GM13977 (cell line): ENCODE measurements at regions not wholly inside any gene's neighbourhood (a gene's known extent, or its start where the extent isn't known, plus 50 kb on each side); places are given as distances from the start of the nearest gene placed in this dataset.

ENCODE experiments used
- DNase-seq: peaks from one replicate; pipeline ENCODE4 v3.0.0; 2012; ENCODE audit warnings: low spot score
- in situ Hi-C: fragments of 300-500 bp; cut with MboI; formaldehyde crosslinking; loops from one replicate; pipeline ENCODE4 v1.12.0; 2022; ENCODE audit warnings: low sequenced_read_pairs, low pct_unique_long_range_greater_than_20kb, mixed read lengths, inconsistent platforms; ENCODE audit not compliant: unreplicated experiment
- TF ChIP-seq, protein P1 (sequence below): IDR thresholded peaks from 2 replicates; pipeline ENCODE4 v1.5.1; 2012; ENCODE audit warnings: mild to moderate bottlenecking, control low read depth; ENCODE audit not compliant: insufficient read depth; ENCODE audit errors: extremely low read depth, missing control alignments

DNA sequence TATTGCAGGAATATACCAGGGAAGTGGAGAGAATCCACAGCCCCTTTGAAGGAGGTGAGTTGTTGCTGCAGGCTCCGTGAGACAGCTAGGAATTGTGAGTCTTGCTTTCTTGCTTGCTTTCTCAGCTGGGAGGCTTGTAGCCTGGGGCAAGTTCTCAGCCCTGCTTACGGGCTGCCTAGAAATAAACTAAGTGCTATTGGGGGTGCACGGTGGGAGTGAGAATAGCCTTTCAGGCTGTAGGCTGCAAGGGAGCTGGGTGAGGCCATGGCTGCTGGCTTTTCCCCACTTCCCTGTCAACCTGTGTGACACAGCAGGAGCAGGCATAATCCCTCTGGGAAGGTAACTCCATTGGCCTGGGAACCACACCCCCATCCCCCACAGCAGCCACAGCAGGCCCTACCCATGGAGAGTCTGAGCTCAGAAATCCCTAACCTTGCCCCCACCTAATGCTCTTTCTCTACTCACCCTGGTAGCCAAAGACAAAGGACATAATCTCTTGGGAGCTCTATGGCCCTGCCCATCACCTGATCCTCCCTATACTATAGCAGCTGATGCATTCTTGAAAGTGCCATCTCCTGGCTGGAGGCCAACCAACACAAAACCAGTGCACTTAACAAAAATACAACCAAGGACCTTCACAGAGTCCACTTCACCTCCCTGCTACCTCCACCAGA is 113.0 kb downstream of the MMRN1 start:
- in situ Hi-C loops, result no loop called here
- TF ChIP-seq, protein P1, sequence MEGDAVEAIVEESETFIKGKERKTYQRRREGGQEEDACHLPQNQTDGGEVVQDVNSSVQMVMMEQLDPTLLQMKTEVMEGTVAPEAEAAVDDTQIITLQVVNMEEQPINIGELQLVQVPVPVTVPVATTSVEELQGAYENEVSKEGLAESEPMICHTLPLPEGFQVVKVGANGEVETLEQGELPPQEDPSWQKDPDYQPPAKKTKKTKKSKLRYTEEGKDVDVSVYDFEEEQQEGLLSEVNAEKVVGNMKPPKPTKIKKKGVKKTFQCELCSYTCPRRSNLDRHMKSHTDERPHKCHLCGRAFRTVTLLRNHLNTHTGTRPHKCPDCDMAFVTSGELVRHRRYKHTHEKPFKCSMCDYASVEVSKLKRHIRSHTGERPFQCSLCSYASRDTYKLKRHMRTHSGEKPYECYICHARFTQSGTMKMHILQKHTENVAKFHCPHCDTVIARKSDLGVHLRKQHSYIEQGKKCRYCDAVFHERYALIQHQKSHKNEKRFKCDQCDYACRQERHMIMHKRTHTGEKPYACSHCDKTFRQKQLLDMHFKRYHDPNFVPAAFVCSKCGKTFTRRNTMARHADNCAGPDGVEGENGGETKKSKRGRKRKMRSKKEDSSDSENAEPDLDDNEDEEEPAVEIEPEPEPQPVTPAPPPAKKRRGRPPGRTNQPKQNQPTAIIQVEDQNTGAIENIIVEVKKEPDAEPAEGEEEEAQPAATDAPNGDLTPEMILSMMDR, result no peak
- DNase-seq, result no peak

DNA sequence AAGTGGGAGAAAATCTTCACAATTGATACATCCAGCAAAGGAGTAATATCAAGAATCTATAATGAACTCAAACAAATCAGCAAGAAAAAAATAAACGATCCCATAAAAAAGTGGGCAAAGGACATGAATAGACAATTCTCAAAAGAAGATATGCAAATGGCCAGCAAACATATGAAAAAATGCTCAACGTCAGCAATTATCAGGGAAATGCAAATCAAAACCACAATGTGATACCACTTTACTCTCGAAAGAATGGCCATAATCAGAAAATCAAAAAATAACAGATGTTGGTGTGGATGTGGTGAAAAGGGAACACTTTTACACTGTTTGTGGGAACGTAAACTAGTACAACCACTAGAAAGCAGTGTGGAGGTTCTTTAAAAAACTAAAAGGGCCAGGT is 114.3 kb upstream of the CCSER1 start:
- no peak for DNase-seq
- TF ChIP-seq, protein P1, result no peak
- in situ Hi-C loops, result no loop called here

DNA sequence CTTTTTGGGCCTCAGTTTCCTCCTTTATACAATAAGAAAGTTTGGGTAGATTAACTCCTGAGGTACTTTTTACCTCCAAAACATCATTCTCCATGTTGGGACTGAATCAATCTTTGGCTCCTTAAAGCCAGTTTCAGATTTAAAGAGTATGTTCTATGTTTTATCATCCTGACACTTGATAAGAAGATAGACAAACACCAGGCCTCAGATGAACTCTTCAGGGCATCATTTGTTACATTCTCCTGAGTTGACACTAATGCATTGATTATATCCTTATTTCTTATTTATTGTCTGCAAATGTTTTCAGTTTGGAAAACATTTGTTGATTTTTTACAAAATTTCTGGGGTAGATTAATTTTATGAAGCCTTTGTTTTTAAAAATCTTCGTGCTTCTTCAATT is 102.7 kb upstream of the CCSER1 start:
- no peak for DNase-seq
- TF ChIP-seq, protein P1, result no peak
- in situ Hi-C loops, result no loop called here

DNA sequence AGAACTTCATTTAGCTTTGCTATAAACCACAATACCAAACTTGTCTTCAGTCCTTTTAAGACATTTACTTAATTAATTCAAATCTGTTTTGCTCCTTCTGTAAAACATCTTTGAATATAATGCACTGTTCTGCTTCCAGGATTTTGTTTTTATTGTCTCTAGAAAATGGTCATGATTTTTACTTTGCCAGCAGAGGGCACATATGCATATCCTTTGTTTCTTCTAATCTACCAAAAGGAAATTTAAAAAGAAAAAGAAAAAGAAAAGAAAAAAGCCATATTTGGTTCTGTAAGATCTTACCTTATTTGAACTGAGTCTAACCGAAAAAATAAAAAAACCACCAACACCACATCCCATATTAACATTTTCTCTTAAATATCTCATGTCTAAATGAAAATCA is 101.9 kb upstream of the CCSER1 start:
- in situ Hi-C loops, result no loop called here
- DNase-seq, result no peak
- TF ChIP-seq, protein P1, result peak; percentile 3

DNA sequence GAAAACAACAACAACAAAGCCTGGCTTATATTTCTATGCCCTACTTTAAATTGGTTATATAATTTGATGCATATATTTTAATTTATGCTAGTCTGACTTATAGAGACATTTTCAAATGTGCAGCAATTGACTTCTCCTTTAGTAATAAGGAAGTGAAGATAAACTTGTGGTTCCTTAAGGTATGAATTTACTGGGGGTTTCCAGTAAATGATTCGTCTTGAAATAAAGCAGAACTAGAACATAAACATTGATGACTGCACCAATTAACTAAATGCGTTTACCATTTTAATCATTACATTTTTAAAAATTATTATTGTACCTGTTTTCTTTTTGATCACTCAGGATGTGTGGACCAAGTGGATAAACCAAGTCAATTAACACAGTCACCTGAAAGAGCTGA is 99.6 kb upstream of the CCSER1 start:
- peak; percentile 12 for DNase-seq
- in situ Hi-C loops, result no loop called here

DNA sequence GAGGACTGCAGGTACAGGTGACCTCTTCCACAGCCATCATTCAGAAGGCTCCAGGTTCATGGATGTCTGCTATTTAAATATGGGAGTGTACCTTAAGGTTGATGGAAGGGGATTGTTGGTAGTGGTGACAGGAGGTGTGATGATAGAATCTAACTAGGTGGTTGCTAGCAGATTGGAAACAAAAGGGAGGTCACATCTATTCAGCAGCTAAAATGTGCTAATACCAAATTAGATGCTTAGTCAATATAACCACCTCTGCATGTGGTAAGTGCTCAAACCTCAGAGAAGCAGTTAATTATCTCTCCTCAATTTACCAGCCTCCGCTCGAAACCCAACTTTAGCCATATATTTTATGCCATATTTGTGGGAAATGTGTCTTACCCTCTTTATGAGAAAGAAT is 98.7 kb upstream of the CCSER1 start:
- in situ Hi-C loops, result no loop called here
- DNase-seq, result no peak
- TF ChIP-seq, protein P1, result no peak

More for the DNA sequence above, 99.6 kb upstream of the CCSER1 start:
- TF ChIP-seq, protein P1, result no peak

DNA sequence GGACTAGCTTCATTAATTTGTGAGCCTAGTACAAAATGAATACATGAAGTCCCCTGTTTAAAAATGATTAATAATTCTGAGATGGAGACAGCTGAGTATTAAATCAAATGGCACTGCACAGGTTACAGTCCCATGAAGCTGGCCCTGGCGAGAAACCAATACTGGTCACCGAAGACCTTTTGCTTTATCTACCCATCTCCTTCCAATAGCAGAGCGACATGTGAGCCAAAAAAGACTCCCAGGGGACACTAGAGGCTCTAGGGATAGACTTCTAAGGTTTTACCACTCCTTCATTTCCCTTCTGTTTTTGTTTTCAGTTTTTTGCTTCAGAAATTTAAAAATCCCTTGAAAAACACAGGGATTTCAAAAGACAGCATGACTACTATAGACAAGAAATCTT is 97.0 kb upstream of the CCSER1 start:
- TF ChIP-seq, protein P1, result no peak
- no peak for DNase-seq
- in situ Hi-C loops, result no loop called here
